ENCODE measurements at regions not wholly inside any gene's neighbourhood (a gene's known extent, or its start where the extent isn't known, plus 50 kb on each side); places are given as distances from the start of the nearest gene placed in this dataset.
"Not testable (repeated sequence)": the region's sequence is repeated elsewhere in the genome, so short reads cannot be mapped to it uniquely, and the experiment has no call there.

DNA sequence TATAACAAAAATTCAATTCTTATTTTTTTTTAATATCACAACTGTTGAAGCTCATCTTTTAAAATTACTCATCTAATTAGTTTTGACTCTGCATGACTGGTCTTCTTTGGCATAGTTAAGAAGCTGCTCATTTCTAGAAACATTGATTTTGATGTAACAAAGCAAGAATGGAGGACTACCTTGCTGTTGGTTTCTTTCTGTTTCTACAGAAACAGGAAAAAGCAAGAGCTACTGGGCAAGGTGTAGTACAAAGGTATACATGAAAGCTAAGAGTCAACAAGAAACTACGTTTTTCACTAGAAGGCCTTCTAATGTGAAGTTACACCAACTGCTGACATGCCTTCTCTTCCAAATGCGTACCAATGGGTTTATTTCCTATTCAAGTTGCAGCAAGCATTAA lies 90.6 kb upstream of the SYT4 start:
- intact Hi-C loops (cut with DNase I, micrococcal nuclease): no loop called here
- Histone ChIP-seq H3K4me1 (ENCODE audit: insufficient read depth, low read length) (no peaks in the 10 kb centered on the region), H3K27ac (ENCODE audit: low read depth in 1 of 2, low read length in 2 of 2) (no peak overlapping the region), H3K4me3 (ENCODE audit: low read length) (no peak overlapping the region), H3K36me3 (ENCODE audit: insufficient read depth, low read length) (no peaks in the 10 kb centered on the region), H3K27me3 (ENCODE audit: control insufficient read depth in 1 of 2, insufficient read depth in 2 of 2, low read length in 2 of 2) (no peaks in the 10 kb centered on the region), H3K9me3 (ENCODE audit: control insufficient read depth in 1 of 2, insufficient read depth in 1 of 2, low read length in 2 of 2) (no peaks in the 10 kb centered on the region)
- Mint-ChIP-seq H3K36me3 (ENCODE audit: low read depth) (no peaks in the 10 kb centered on the region), H3K4me1 (ENCODE audit: low read depth) (no peaks in the 10 kb centered on the region), H3K4me3 (no peak overlapping the region), H3K27me3 (no peaks in the 10 kb centered on the region), H3K9me3 (peaks cover 7% of the 10 kb centered on the region), H3K27ac (no peak overlapping the region)
- no peak for ATAC-seq (ENCODE audit: poor library complexity)
- ChIA-PET CTCF (no interaction called here), POLR2A (no interaction called here)
- TF ChIP-seq CTCF (IDR thresholded peaks at IDR 0.05): no peak
- DNase-seq: no peak

GRCh38 chr18:43369311-43369710 lies 92.0 kb upstream of the SYT4 start:
- H3K27ac Mint-ChIP-seq; H3K9me3 ChIP-seq (ENCODE audit: control insufficient read depth in 1 of 2, insufficient read depth in 1 of 2, low read length in 2 of 2); H3K4me1 ChIP-seq (ENCODE audit: insufficient read depth, low read length); H3K9me3 Mint-ChIP-seq; H3K27me3 ChIP-seq (ENCODE audit: control insufficient read depth in 1 of 2, insufficient read depth in 2 of 2, low read length in 2 of 2); ATAC-seq (ENCODE audit: poor library complexity); H3K4me1 Mint-ChIP-seq (ENCODE audit: low read depth); DNase-seq; H3K36me3 Mint-ChIP-seq (ENCODE audit: low read depth); intact Hi-C loops (cut with DNase I, micrococcal nuclease); H3K27me3 Mint-ChIP-seq; H3K27ac ChIP-seq (ENCODE audit: low read depth in 1 of 2, low read length in 2 of 2); CTCF ChIA-PET; H3K36me3 ChIP-seq (ENCODE audit: insufficient read depth, low read length); H3K4me3 ChIP-seq (ENCODE audit: low read length); POLR2A ChIA-PET; H3K4me3 Mint-ChIP-seq: not testable (repeated sequence)

DNA sequence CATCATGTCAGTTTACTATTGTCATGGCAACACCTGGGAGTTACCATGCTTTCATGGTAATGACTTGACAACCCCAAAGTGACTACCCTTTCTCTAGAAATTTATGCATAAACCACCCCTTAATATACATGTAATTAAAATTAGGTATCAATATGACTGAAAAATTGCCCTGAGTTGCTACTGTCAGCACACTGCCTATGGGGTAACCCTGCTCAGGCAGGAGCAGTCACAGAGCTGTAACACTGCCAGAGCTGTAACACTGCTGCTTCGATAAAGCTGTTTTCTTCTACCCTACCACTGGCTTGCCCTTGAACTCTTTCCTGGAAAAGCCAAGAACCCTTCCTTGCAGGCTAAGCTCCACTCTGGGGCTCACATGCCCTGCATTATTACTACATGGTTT lies 95.5 kb upstream of the SYT4 start:
- CTCF ChIA-PET: no interaction called here
- no peak overlapping the region for H3K4me3 Mint-ChIP-seq

More for the DNA sequence above, 95.5 kb upstream of the SYT4 start:
- no peaks in the 10 kb centered on the region for H3K36me3 ChIP-seq (ENCODE audit: insufficient read depth, low read length)
- H3K27me3 ChIP-seq (ENCODE audit: control insufficient read depth in 1 of 2, insufficient read depth in 2 of 2, low read length in 2 of 2): no peaks in the 10 kb centered on the region
- DNase-seq: no peak
- Mint-ChIP-seq H3K27ac (no peak overlapping the region), H3K4me1 (ENCODE audit: low read depth) (no peaks in the 10 kb centered on the region), H3K36me3 (ENCODE audit: low read depth) (no peaks in the 10 kb centered on the region), H3K9me3 (peaks cover 11% of the 10 kb centered on the region), H3K27me3 (no peaks in the 10 kb centered on the region)
- H3K9me3 ChIP-seq (ENCODE audit: control insufficient read depth in 1 of 2, insufficient read depth in 1 of 2, low read length in 2 of 2): no peaks in the 10 kb centered on the region
- no peak overlapping the region for H3K4me3 ChIP-seq (ENCODE audit: low read length)
- intact Hi-C loops (cut with DNase I, micrococcal nuclease): no loop called here
- POLR2A ChIA-PET: no interaction called here
- ATAC-seq (ENCODE audit: poor library complexity): no peak
- no peak for TF ChIP-seq CTCF (IDR thresholded peaks at IDR 0.05)
- no peak overlapping the region for H3K27ac ChIP-seq (ENCODE audit: low read depth in 1 of 2, low read length in 2 of 2)
- H3K4me1 ChIP-seq (ENCODE audit: insufficient read depth, low read length): no peaks in the 10 kb centered on the region
